ENCODE measurements at regions not wholly inside any gene's neighbourhood (a gene's known extent, or its start where the extent isn't known, plus 50 kb on each side); places are given as distances from the start of the nearest gene placed in this dataset.

DNA sequence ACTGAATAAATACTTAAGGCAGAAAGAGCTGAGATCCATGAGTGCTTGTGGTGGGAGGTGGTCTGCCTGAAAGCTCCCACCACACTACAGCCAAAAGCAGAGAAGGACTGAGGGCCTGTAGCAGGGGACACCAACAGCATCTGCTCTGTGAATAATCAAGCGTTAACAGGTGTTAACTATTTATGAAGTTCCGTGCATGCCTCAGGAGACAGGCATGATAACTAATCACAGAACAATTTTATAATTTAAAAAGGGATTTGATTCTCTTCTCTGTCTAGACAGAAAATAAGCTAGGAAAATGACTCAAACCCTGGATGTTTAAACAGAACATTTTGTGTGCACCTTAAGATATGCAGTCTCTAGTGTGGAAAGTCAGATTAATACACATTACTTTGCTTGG is 61.5 kb upstream of the GHITM start:
- TF ChIP-seq, protein P1, sequence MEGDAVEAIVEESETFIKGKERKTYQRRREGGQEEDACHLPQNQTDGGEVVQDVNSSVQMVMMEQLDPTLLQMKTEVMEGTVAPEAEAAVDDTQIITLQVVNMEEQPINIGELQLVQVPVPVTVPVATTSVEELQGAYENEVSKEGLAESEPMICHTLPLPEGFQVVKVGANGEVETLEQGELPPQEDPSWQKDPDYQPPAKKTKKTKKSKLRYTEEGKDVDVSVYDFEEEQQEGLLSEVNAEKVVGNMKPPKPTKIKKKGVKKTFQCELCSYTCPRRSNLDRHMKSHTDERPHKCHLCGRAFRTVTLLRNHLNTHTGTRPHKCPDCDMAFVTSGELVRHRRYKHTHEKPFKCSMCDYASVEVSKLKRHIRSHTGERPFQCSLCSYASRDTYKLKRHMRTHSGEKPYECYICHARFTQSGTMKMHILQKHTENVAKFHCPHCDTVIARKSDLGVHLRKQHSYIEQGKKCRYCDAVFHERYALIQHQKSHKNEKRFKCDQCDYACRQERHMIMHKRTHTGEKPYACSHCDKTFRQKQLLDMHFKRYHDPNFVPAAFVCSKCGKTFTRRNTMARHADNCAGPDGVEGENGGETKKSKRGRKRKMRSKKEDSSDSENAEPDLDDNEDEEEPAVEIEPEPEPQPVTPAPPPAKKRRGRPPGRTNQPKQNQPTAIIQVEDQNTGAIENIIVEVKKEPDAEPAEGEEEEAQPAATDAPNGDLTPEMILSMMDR (conservative IDR thresholded peaks at IDR 0.05; ENCODE audit: low read depth, low read length): no peak
- TF ChIP-seq EZH2 (IDR thresholded peaks at IDR 0.05; ENCODE audit: low read length, unreplicated experiment): no peak

Data from PC-3 (cell line).